ENCODE measurements at regions not wholly inside any gene's neighbourhood (a gene's known extent, or its start where the extent isn't known, plus 50 kb on each side); places are given as distances from the start of the nearest gene placed in this dataset.

DNA sequence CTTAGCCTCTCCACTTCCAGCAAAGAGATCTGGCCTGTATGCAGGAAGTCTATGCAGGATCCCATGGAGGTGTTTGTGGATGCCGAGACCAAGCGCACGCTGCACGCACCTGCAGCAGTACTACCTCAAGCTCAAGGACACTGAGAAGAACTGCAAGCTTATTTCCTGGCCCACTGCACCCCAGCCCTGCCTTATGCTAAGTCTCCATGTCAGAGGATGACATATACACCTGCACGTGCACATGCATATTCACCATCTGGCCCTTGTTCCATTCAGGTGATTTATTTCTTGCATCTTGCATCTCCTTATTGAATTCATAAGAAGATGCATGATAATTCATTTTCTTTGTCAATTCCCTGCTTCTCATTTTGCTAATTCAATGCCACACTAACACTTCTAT, 472.8 kb upstream of the SGCG start:
- no peaks in the 10 kb centered on the region for H3K4me1 ChIP-seq (ENCODE audit: control insufficient read depth in 1 of 2, low read depth in 2 of 2)
- no peak for ATAC-seq (ENCODE audit: insufficient number of reproducible peaks, low FRiP score, low read depth)

DNA sequence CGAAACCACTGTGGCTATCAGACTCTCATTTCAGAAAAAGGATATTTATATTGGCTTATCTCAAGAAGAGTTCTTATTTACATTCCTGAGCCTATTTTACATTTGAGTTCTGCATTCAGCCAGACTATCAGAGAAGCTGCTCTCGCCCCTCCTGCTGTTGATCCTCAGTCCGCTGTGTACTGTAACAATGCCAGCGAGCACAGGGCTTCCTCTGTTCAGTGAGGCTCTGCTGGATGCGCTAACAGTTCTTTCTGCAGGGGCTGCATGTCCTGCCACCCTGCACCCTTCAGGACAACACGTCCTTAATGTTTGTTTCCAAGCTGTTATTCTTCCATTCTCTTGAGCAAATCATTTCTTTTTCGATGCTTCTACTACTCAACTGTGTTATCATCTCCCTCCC, 463.7 kb upstream of the SGCG start:
- TF ChIP-seq, protein P1, sequence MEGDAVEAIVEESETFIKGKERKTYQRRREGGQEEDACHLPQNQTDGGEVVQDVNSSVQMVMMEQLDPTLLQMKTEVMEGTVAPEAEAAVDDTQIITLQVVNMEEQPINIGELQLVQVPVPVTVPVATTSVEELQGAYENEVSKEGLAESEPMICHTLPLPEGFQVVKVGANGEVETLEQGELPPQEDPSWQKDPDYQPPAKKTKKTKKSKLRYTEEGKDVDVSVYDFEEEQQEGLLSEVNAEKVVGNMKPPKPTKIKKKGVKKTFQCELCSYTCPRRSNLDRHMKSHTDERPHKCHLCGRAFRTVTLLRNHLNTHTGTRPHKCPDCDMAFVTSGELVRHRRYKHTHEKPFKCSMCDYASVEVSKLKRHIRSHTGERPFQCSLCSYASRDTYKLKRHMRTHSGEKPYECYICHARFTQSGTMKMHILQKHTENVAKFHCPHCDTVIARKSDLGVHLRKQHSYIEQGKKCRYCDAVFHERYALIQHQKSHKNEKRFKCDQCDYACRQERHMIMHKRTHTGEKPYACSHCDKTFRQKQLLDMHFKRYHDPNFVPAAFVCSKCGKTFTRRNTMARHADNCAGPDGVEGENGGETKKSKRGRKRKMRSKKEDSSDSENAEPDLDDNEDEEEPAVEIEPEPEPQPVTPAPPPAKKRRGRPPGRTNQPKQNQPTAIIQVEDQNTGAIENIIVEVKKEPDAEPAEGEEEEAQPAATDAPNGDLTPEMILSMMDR (IDR thresholded peaks at IDR 0.05), result no peak
- DNase-seq (ENCODE audit: low spot score) (no peak), ATAC-seq (ENCODE audit: insufficient number of reproducible peaks, low FRiP score, low read depth) (no peak)
- no peak overlapping the region for H3K4me3 ChIP-seq
- H3K27ac ChIP-seq, result no peak overlapping the region
- no peaks in the 10 kb centered on the region for H3K4me1 ChIP-seq (ENCODE audit: control insufficient read depth in 1 of 2, low read depth in 2 of 2)
- H3K9me3 ChIP-seq, result no peaks in the 10 kb centered on the region
- no peaks in the 10 kb centered on the region for H3K36me3 ChIP-seq
- no peaks in the 10 kb centered on the region for H3K27me3 ChIP-seq (replicated peaks; ENCODE audit: insufficient read depth)

More for the DNA sequence above, 472.8 kb upstream of the SGCG start:
- H3K9me3 ChIP-seq, result no peaks in the 10 kb centered on the region
- DNase-seq (ENCODE audit: low spot score), result no peak
- no peak overlapping the region for H3K4me3 ChIP-seq
- TF ChIP-seq, protein P1 (IDR thresholded peaks at IDR 0.05), result no peak
- H3K36me3 ChIP-seq, result no peaks in the 10 kb centered on the region
- no peak overlapping the region for H3K27ac ChIP-seq
- no peaks in the 10 kb centered on the region for H3K27me3 ChIP-seq (replicated peaks; ENCODE audit: insufficient read depth)

DNA sequence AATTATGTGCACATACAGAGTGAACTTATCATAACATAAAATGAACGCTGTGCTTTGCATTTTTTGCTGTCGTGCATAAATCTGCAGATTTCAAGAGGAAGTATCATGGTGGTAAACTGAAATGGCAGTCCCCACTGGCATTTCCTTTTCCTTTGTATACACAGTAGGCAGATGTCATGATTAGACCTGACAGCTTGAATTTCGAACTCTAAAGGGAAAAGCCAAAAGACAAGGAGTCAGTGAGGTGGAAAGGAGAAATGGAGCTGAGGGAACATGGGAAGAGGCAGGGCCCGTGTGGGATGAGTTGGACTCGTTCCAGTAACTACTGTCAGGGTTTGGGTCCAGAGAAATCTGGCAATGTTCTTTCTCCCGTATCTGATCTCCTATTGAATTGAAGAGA, 454.1 kb upstream of the SGCG start:
- no peaks in the 10 kb centered on the region for H3K9me3 ChIP-seq
- TF ChIP-seq, protein P1 (IDR thresholded peaks at IDR 0.05), result no peak
- DNase-seq (ENCODE audit: low spot score) (no peak), ATAC-seq (ENCODE audit: insufficient number of reproducible peaks, low FRiP score, low read depth) (no peak)
- no peaks in the 10 kb centered on the region for H3K36me3 ChIP-seq
- no peak overlapping the region for H3K4me3 ChIP-seq
- no peaks in the 10 kb centered on the region for H3K4me1 ChIP-seq (ENCODE audit: control insufficient read depth in 1 of 2, low read depth in 2 of 2)
- H3K27ac ChIP-seq, result no peak overlapping the region
- H3K27me3 ChIP-seq (replicated peaks; ENCODE audit: insufficient read depth), result no peaks in the 10 kb centered on the region

DNA sequence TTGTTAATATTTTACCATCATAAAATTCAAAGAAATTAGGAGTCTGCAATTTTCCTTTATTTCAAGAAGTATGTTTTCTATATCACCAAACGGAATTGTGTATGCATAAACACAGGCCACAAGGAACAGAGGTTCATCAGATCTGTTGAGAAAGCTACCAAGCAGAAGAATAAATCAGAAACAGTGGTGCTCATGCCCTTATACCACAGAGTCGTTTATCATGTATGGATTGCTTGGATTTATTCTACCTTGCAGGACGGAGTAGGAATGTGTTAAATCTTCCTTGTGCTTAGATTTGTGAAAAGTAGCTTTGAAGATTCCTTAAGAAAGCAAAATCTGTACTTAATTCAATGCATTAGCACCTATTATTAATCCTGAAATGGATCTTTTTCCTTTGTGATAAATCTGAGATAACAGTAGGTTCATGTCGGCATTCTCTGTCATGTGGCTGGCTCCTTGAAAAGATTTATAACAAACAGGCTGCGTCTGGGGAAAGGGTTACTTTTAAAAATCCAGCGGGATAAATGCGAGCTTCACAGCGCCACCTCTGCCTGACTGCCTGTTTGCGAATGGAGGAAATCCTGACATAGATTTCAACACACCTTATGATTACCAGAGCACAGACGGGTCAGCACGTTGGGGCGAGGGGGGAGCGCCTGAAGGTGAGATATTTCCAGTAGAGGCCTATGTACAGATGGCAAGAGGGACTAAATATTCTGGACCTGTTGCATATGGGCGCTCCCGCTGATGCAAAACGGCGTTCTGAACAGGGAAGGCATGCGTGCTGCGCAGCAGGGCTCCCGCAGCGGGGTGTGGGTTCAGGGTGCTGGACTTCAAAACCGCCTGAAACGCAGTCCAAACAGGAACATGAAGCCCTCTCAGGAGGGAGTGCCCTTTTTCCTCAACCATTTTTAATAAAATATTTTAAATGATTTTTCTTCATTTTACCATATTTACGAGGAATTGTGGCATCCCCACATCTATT, 445.5 kb upstream of the SGCG start:
- Histone ChIP-seq H3K9me3 (no peaks in the 10 kb centered on the region), H3K4me3 (no peak overlapping the region), H3K4me1 (ENCODE audit: control insufficient read depth in 1 of 2, low read depth in 2 of 2) (no peaks in the 10 kb centered on the region), H3K27ac (no peak overlapping the region), H3K36me3 (no peaks in the 10 kb centered on the region), H3K27me3 (replicated peaks; ENCODE audit: insufficient read depth) (no peaks in the 10 kb centered on the region)
- DNase-seq (ENCODE audit: low spot score) (no peak), ATAC-seq (ENCODE audit: insufficient number of reproducible peaks, low FRiP score, low read depth) (no peak)
- TF ChIP-seq, protein P1 (IDR thresholded peaks at IDR 0.05), result no peak

DNA sequence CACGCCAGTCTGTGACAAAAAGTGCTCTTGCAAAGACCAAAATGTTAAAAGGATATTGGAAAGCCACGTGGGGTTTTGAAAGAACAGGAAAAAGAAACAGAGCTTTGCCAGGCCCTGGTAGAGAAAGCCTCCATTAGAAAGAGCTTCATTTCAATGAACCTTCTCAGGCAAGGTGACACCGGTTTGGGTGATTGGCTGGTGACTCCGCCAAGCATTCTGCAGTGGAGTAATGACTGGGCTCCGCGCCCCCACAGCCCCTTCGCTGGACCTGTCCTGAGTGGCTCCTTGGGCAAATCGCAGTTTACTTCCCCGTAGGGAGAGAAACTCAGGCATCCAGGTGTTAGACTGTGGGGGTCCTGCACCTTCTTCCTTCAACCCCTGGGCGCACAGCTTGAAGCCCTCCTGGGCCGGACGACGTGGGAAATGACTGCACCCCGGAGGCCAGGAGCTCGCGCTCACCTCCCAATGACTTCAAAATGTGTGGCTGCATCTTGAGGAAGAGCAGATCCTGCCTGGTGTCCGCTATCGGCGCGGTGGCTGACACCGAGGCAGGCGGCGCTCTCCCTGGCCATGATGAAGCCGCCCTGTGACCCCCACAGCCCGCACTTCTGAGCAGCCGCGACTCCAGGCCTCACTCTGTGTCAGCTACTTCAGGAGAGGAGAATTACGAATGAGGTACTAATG, 444.6 kb upstream of the SGCG start:
- Histone ChIP-seq H3K4me3 (no peak overlapping the region), H3K27me3 (replicated peaks; ENCODE audit: insufficient read depth) (no peaks in the 10 kb centered on the region), H3K36me3 (no peaks in the 10 kb centered on the region), H3K9me3 (no peaks in the 10 kb centered on the region), H3K27ac (no peak overlapping the region), H3K4me1 (ENCODE audit: control insufficient read depth in 1 of 2, low read depth in 2 of 2) (no peaks in the 10 kb centered on the region)
- DNase-seq (ENCODE audit: low spot score), result no peak
- no peak for ATAC-seq (ENCODE audit: insufficient number of reproducible peaks, low FRiP score, low read depth)
- TF ChIP-seq, protein P1 (IDR thresholded peaks at IDR 0.05), result no peak
